HG03060 (cell line): ENCODE measurements at regions not wholly inside any gene's neighbourhood (a gene's known extent, or its start where the extent isn't known, plus 50 kb on each side); places are given as distances from the start of the nearest gene placed in this dataset.

Experiments used
- ATAC-seq: cut with Tn5 transposase; IDR thresholded peaks from one replicate; pipeline ENCODE4 v1.9.1; 2021; ENCODE audit warnings: low read depth, moderate number of reproducible peaks; ENCODE audit not compliant: unreplicated experiment

DNA sequence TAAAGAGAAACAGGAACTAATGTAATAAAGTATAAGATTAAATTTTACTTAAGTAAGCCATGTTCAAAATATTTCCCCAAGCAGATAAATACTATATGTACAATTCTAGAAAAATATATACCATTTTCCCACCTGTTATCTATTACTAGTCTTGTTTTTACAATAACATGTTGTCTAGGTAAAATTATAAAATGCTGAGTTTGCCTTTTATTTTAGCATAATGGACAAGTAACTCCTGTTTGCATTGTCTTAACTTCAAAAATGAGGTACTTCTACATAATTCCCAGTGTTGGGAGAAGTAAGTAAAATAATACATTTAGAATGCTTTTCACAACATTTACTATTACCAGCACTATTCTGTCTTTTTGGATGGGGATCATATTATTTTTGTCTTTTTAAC is 800.5 kb downstream of the SLITRK6 start:
- ATAC-seq: no peak

- ATAC-seq: no peak
Measured at GRCh38 chr13:84997858-84998257, 801.4 kb downstream of the SLITRK6 start.

DNA sequence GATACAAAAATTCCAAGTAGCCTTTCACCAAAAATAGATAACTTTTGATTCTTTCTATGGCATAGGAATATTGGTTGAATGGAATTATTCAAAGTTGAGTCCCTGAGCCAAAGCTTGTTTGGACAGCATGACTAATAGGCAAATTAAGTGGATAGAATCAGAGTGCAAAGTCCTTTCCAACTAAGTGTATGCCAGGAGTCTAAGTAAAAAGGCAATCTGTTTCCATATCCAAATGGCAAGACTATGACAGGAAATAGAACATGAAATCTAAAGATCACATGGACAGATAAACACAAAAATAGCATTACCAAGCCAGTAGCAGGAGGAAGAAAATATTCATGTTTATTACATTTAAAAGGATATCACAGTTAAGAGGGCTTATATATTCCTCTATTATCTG is 804.6 kb downstream of the SLITRK6 start:
- ATAC-seq: no peak

GRCh38 chr13:84985860-84986259 is 813.4 kb downstream of the SLITRK6 start:
- no peak for ATAC-seq

GRCh38 chr13:84983321-84983720 is 815.9 kb downstream of the SLITRK6 start:
- ATAC-seq: no peak

GRCh38 chr13:84980571-84980970 is 818.6 kb downstream of the SLITRK6 start:
- no peak for ATAC-seq

GRCh38 chr13:84978851-84979250 is 820.4 kb downstream of the SLITRK6 start:
- ATAC-seq: no peak

GRCh38 chr13:84973661-84974060 is 825.6 kb downstream of the SLITRK6 start:
- ATAC-seq: no peak

- ATAC-seq: no peak
Measured at GRCh38 chr13:84972907-84973306, 826.3 kb downstream of the SLITRK6 start.

- ATAC-seq: no peak
Measured at GRCh38 chr13:84962849-84963248, 836.4 kb downstream of the SLITRK6 start.

GRCh38 chr13:84962141-84962750 is 837.0 kb downstream of the SLITRK6 start:
- no peak for ATAC-seq

DNA sequence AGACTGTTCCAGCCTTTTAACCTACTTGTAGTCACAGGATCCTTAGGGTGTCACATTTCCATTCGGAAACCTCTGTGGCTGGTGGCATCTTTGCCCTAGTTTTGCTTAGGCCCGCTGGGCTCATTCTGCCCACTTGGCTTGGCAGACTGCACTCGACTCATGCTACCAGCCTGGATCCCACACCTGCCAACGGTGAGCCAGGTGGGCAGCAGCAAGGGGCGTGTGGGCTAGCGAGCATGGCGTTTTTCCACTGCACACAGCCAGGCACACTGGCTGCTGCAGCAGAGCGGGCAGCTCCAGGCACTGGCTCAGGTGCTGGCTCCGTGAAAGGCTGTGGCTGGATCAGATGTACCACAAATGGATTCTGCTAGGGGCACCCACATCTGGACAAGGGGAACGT is 838.2 kb downstream of the SLITRK6 start:
- no peak for ATAC-seq

GRCh38 chr13:84959818-84960217 is 839.4 kb downstream of the SLITRK6 start:
- no peak for ATAC-seq

- ATAC-seq: no peak
Measured at GRCh38 chr13:84954636-84955035, 844.6 kb downstream of the SLITRK6 start.

- no peak for ATAC-seq
Measured at GRCh38 chr13:84951128-84951527, 848.1 kb downstream of the SLITRK6 start.

- no peak for ATAC-seq
Measured at GRCh38 chr13:84946192-84946591, 853.0 kb downstream of the SLITRK6 start.

DNA sequence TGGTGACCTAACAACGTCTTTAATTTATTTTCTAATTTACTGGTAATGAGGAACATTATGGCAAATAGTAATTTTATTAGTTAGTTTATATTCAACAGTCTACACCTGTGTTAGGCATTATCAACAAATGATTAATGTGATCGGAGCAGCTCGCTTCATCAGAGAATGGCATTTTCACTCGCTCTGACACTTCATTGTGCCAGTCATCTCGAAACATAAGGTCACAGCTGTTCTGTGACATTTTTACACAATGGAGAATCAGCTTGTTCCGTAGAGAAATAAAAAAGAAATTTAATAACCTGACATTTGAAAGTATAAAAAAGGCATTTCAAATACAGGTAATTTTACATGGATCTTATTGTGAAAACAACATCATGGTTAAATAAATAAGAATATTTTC is 858.4 kb downstream of the SLITRK6 start:
- no peak for ATAC-seq

DNA sequence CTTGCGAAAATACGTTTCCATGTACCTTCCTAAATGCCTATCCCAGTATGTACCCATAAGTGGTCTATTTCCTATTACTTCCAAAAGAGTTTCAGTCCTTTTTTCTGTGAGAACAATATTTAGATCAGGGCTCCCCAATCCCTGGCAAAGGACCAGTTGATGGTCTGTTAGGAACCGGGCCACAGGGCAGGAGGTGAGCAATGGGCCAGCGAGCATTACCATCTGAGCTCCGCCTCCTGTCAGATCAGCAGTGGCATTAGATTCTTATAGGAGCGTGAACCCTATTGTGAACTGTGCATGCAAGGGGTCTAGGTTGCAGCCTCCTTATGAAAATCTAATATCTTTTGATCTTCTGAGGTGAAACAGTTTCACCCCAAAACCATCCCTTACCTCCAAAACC is 859.1 kb downstream of the SLITRK6 start:
- ATAC-seq: no peak

GRCh38 chr13:84934911-84935310 is 864.3 kb downstream of the SLITRK6 start:
- no peak for ATAC-seq

DNA sequence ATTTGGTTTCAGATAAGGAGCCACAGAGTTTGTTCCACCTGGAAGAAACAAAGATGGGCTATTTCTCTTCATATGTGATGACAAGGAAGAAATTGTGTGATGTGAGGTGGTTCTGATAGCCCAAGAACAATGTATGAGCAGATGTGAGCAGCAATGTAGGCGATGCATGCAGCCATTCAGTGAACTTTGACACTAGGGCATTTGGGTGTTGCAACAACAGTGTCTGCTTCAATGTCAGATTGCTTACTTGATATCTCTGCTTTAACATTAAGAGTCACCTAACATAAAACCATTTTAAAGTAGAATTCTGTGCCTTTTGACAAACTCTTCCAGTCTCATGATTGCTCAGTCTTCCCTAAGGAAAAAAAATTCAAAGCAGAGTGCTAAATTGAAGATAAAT is 865.4 kb downstream of the SLITRK6 start:
- ATAC-seq: no peak

DNA sequence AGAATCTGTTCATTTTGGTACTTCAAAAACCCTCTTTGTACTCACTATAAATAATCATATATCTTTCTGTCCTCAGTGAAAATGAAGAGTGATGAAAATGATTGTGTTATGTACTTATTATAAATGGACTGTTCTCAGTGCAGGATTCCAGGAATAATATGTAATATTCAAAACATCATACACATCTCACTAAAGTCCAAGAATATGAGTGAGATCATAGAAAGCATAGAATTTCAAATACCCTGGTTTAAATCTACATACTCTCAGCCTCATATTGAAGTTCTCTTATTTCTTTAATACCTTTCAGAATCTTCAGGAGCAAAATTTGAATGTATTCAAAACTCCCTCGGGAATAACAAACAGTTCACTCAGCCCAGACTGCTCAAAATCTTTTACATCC is 868.0 kb downstream of the SLITRK6 start:
- no peak for ATAC-seq

DNA sequence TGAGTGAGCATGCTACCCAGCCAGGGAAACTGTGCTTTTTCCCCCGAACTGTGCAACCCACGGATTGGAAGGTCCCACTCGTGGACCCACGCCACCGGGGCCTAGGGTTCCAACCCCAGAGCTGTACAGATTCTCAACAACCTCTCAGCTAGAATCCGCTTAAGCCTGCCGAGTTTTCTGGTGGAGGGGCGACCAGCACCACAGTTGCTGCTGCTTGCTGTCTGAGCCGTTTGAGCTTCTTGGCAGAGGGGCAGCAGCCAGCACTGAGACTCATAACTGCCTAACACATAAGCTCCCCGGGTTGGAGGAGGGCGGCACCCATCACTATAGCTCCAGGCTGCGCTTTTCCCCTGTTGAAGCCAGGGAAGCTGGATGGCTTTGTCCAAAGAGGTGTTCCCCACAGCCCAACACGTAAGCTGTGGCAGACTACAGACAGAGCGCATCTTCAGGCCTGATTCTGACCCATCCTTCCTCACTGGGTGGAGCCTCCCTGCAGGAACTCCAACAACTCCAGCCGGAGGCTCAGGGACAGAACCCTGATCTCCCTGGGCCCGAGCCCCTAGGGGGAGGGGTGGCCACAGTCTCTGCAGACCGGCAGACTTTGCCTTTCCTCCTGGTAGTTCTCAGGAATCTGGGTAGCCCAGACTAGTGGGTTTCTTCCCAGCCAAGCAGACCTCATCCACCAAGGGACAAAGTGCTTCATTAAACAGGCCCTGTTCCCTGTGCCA is 871.6 kb downstream of the SLITRK6 start:
- no peak for ATAC-seq
